GM18505 (cell line): ENCODE measurements at regions not wholly inside any gene's neighbourhood (a gene's known extent, or its start where the extent isn't known, plus 50 kb on each side); places are given as distances from the start of the nearest gene placed in this dataset.
"Not testable (repeated sequence)": the region's sequence is repeated elsewhere in the genome, so short reads cannot be mapped to it uniquely, and the experiment has no call there.

Experiments used
- ATAC-seq: cut with Tn5 transposase; IDR thresholded peaks from one replicate; pipeline ENCODE4 v1.9.1; 2021; ENCODE audit not compliant: unreplicated experiment
- POLR2A ChIP-seq: IDR thresholded peaks from 4 replicates; pipeline ENCODE4 v1.6.1; 2011; ENCODE audit warnings: borderline replicate concordance; ENCODE audit not compliant: insufficient read depth, insufficient read length; ENCODE audit errors: extremely low read depth

GRCh38 chrX:139475432-139475831, 55.1 kb upstream of the F9 start:
- no peak for TF ChIP-seq POLR2A
- ATAC-seq = no peak

GRCh38 chrX:139461945-139462344, 68.6 kb upstream of the F9 start:
- ATAC-seq = not testable (repeated sequence)

GRCh38 chrX:139454743-139455142, 75.8 kb upstream of the F9 start:
- no peak for ATAC-seq

GRCh38 chrX:139448996-139449395, 81.5 kb upstream of the F9 start:
- no peak for ATAC-seq
- no peak for TF ChIP-seq POLR2A

More at GRCh38 chrX:139454743-139455142, 75.8 kb upstream of the F9 start:
- no peak for TF ChIP-seq POLR2A

GRCh38 chrX:139446832-139447231, 83.7 kb upstream of the F9 start:
- no peak for TF ChIP-seq POLR2A
- no peak for ATAC-seq

- no peak for TF ChIP-seq POLR2A
- ATAC-seq = no peak
Measured at GRCh38 chrX:139429913-139430312, 100.6 kb upstream of the F9 start.

- no peak for ATAC-seq
- TF ChIP-seq POLR2A = no peak
Measured at GRCh38 chrX:139423186-139423585, 107.4 kb upstream of the F9 start.

- ATAC-seq = not testable (repeated sequence)
Measured at GRCh38 chrX:139398258-139398657, 132.3 kb upstream of the F9 start.

- TF ChIP-seq POLR2A = no peak
- no peak for ATAC-seq
Measured at GRCh38 chrX:139388254-139388653, 142.3 kb upstream of the F9 start.

GRCh38 chrX:139382529-139382928, 148.0 kb upstream of the F9 start:
- TF ChIP-seq POLR2A = no peak
- no peak for ATAC-seq

GRCh38 chrX:139376547-139376946, 154.0 kb upstream of the F9 start:
- ATAC-seq = not testable (repeated sequence)

- ATAC-seq = no peak
- no peak for TF ChIP-seq POLR2A
Measured at GRCh38 chrX:139360356-139360755, 170.2 kb upstream of the F9 start.

GRCh38 chrX:139342594-139342991, 187.9 kb upstream of the F9 start:
- ATAC-seq = not testable (repeated sequence)

GRCh38 chrX:139341855-139342593, 188.5 kb upstream of the F9 start:
- ATAC-seq = not testable (repeated sequence)

- no peak for TF ChIP-seq POLR2A
- ATAC-seq = no peak
Measured at GRCh38 chrX:139332441-139332840, 198.1 kb upstream of the F9 start.
